Fibroblast of the conjunctiva (primary cell): ENCODE measurements at regions not wholly inside any gene's neighbourhood (a gene's known extent, or its start where the extent isn't known, plus 50 kb on each side); places are given as distances from the start of the nearest gene placed in this dataset.
"Not testable (repeated sequence)": the region's sequence is repeated elsewhere in the genome, so short reads cannot be mapped to it uniquely, and the experiment has no call there.

Source experiments
- DNase-seq: peaks from one replicate; pipeline ENCODE4 v3.0.0-alpha.2; 2010; ENCODE audit warnings: low read depth

- no peak for DNase-seq
These were observed 1690.7 kb downstream of the SLITRK5 start for GRCh38 chr13:89361909-89362308.

GRCh38 chr13:89363144-89363543, 1692.0 kb downstream of the SLITRK5 start:
- no peak for DNase-seq

GRCh38 chr13:89372193-89372592, 1701.0 kb downstream of the SLITRK5 start:
- no peak for DNase-seq

GRCh38 chr13:89375839-89376238, 1704.7 kb downstream of the SLITRK5 start:
- peak; percentile 50 for DNase-seq

GRCh38 chr13:89380101-89380500, 1708.9 kb downstream of the SLITRK5 start:
- DNase-seq = no peak

- no peak for DNase-seq
These were observed 1711.8 kb downstream of the SLITRK5 start for GRCh38 chr13:89382981-89383380.

GRCh38 chr13:89383891-89384290, 1712.7 kb downstream of the SLITRK5 start:
- no peak for DNase-seq

- DNase-seq = no peak
These were observed 1722.7 kb downstream of the SLITRK5 start for GRCh38 chr13:89393758-89394304.

- DNase-seq = peak; percentile 43
These were observed 1730.1 kb downstream of the SLITRK5 start for GRCh38 chr13:89401264-89401675.

GRCh38 chr13:89402211-89402610, 1731.0 kb downstream of the SLITRK5 start:
- DNase-seq = no peak

GRCh38 chr13:89406096-89406495, 1734.9 kb downstream of the SLITRK5 start:
- not testable (repeated sequence) for DNase-seq

GRCh38 chr13:89407357-89407756, 1736.2 kb downstream of the SLITRK5 start:
- no peak for DNase-seq

- no peak for DNase-seq
These were observed 1761.8 kb downstream of the SLITRK5 start for GRCh38 chr13:89432997-89433396.

GRCh38 chr13:89434624-89435023, 1763.5 kb downstream of the SLITRK5 start:
- DNase-seq = peak; percentile 0

GRCh38 chr13:89454681-89455080, 1783.5 kb downstream of the SLITRK5 start:
- no peak for DNase-seq

- no peak for DNase-seq
These were observed 1784.1 kb downstream of the SLITRK5 start for GRCh38 chr13:89455225-89455624.

GRCh38 chr13:89455741-89456140, 1784.6 kb downstream of the SLITRK5 start:
- DNase-seq = no peak

GRCh38 chr13:89457977-89458376, 1786.8 kb downstream of the SLITRK5 start:
- peak; percentile 24 for DNase-seq

GRCh38 chr13:89458456-89458855, 1787.3 kb downstream of the SLITRK5 start:
- no peak for DNase-seq

- DNase-seq = not testable (repeated sequence)
These were observed 1789.7 kb downstream of the SLITRK5 start for GRCh38 chr13:89460895-89461294.

GRCh38 chr13:89465366-89465765, 1794.2 kb downstream of the SLITRK5 start:
- DNase-seq = no peak

- no peak for DNase-seq
These were observed 1796.9 kb downstream of the SLITRK5 start for GRCh38 chr13:89468081-89468480.

- no peak for DNase-seq
These were observed 1799.7 kb downstream of the SLITRK5 start for GRCh38 chr13:89470901-89471300.

GRCh38 chr13:89474432-89474831, 1803.3 kb downstream of the SLITRK5 start:
- no peak for DNase-seq

- DNase-seq = no peak
These were observed 1814.9 kb downstream of the SLITRK5 start for GRCh38 chr13:89486065-89486464.
